Lower leg skin (tissue), 3 donors: ENCODE measurements at regions not wholly inside any gene's neighbourhood (a gene's known extent, or its start where the extent isn't known, plus 50 kb on each side); places are given as distances from the start of the nearest gene placed in this dataset.

Experiments
- POLR2A ChIP-seq, 2 donors: fragments of 450-650 bp; IDR thresholded peaks; one replicate each; pipeline ENCODE4 v1.6.1; 2016 to 2017; ENCODE audit warnings: antibody characterized with exemption in 2 of 2, mild to moderate bottlenecking in 1 of 2, moderate library complexity in 1 of 2
- TF ChIP-seq, protein P1 (sequence below), 3 donors: fragments of 450-650 bp; IDR thresholded peaks; one replicate each; pipeline ENCODE4 v1.5.1; 2016; ENCODE audit warnings: antibody characterized with exemption in 3 of 3, mild to moderate bottlenecking in 3 of 3, moderate library complexity in 2 of 3

DNA sequence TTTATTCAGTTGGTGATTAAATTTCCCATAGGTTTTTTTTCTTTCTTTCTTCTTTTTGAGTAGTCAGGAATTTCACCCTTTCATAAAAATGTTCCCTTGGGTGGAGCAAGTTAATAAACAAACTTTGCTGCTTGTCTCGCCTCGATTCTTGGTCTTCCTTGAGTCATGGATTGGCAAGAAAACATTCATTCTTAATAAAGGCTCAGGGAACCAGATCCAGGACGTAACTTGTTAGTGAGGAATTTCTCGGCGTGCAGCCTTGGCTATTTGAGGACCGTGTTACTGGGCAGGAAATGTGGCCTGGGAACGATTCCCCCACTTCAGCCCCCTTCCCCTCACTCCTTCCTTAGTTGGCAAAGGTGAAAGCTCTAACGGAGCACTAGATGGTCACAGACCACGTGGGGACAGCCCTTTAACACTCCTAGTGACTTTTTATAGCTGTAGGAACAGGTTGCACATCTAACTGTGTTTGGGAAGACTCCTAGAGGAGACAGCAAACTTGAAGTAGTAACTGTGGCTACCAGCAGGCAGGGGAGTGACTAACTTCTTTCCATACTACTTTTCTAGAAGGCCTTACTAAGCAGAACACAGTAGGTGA, 106.8 kb downstream of the UCHL1 start:
- TF ChIP-seq POLR2A (IDR thresholded peaks at IDR 0.05): no peak
- TF ChIP-seq, protein P1, sequence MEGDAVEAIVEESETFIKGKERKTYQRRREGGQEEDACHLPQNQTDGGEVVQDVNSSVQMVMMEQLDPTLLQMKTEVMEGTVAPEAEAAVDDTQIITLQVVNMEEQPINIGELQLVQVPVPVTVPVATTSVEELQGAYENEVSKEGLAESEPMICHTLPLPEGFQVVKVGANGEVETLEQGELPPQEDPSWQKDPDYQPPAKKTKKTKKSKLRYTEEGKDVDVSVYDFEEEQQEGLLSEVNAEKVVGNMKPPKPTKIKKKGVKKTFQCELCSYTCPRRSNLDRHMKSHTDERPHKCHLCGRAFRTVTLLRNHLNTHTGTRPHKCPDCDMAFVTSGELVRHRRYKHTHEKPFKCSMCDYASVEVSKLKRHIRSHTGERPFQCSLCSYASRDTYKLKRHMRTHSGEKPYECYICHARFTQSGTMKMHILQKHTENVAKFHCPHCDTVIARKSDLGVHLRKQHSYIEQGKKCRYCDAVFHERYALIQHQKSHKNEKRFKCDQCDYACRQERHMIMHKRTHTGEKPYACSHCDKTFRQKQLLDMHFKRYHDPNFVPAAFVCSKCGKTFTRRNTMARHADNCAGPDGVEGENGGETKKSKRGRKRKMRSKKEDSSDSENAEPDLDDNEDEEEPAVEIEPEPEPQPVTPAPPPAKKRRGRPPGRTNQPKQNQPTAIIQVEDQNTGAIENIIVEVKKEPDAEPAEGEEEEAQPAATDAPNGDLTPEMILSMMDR (IDR thresholded peaks at IDR 0.05): no peak
